SHP77 treated with DMSO at 0.1 percent for 48 hours (cell line): ENCODE measurements at regions not wholly inside any gene's neighbourhood (a gene's known extent, or its start where the extent isn't known, plus 50 kb on each side); places are given as distances from the start of the nearest gene placed in this dataset.
"Not testable (repeated sequence)": the region's sequence is repeated elsewhere in the genome, so short reads cannot be mapped to it uniquely, and the experiment has no call there.

Source experiments
- DNase-seq: peaks from one replicate; lab custom pipeline; 2025; lab: John Stamatoyannopoulos, UW

DNA sequence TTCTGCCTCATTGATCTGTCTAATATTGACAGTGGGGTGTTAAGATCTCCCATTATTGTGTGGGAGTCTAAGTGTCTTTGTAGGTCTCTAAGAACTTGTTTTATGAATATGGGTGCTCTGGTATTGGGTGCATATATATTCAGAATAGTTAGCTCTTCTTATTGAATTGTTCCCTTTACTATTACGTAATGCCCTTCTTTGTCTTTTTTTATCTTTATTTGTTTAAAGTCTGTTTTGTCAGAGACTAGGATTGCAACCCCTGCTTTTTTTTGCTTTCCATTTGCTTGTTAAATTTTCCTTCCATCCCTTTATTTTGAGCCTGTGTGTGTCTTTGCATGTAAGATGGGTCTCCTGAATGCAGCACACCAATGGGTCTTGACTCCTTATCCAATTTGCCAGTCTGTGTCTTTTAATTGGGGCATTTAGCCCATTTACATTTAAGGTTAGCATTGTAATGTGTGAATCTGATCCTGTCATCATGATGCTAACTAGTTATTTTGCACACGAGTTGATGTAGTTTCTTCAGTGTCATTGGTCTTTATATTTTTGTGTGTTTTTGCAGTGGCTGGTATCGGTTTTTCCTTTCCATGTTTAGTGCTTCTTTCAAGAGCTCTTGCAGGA lies 1126.0 kb upstream of the TMEM132C start:
- not testable (repeated sequence) for DNase-seq

DNA sequence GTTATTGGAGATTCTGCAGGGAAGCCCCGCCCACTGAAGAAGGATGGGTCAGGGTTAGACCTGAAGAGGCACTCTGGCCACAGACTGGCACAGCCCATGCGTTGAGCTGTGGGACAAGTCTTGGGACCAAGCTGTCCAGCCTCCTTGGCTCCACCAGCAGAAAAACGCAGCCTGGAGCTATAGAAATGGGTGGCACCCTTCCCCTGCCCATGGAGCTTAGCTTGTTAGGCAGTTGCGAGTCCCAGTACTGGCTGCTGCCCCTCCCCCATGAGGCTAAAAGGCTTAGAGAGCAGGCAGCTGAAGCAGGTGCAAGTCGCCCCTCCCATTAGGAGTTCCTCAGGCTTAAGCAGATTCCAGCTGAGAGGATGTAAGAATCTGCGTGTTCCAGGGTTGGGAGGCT lies 1124.0 kb upstream of the TMEM132C start:
- DNase-seq, result peak; percentile 33

DNA sequence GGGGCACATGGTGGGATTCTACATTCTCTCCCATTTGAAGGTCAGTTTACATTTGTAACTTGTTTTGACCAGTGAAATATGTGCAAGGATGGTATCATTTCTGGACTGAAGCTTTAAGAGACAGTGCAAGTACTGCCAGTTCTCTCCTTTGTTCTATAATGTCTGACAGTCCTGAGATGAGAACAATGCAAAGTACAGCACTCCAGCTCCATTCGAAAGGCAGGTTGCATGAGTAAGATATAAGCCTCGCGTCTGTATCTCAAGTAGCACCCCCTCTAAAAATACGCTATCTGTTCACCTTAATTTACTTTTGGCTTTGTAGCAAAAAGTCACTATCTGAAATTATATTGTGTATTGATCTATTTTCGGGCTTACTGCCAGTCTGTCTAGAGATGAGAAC lies 1122.2 kb upstream of the TMEM132C start:
- DNase-seq, result no peak

DNA sequence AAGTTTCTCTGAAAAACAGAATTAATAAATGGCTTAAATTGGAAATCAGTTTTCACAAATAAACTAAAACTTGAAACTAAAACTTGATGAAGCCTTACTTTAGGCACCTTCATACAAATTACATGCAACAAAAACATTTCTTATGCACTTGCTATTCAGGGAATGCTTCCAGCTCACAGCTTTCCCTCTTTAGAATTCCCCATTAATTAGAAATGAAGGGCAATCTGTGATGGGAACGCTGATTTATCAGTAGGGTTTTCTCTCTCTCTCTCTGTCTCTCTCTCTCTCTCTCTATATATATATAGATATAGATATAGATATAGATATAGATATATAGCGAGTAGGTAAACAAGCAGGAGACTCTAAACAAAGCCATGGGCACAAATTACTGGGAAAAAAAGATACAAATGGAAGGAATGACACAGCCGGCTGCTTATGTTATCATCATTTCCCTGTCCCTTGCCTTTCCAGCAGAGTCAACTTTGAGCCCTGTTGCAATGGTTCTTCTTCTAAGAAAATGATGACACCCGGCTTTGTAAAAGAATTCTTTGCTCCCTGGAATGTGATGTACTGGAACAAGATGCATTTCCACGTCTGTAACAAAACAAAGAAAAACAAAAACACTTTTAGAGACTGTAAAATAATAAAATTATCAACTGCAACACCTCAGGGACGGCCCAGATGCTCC lies 1121.6 kb upstream of the TMEM132C start:
- DNase-seq, result no peak

DNA sequence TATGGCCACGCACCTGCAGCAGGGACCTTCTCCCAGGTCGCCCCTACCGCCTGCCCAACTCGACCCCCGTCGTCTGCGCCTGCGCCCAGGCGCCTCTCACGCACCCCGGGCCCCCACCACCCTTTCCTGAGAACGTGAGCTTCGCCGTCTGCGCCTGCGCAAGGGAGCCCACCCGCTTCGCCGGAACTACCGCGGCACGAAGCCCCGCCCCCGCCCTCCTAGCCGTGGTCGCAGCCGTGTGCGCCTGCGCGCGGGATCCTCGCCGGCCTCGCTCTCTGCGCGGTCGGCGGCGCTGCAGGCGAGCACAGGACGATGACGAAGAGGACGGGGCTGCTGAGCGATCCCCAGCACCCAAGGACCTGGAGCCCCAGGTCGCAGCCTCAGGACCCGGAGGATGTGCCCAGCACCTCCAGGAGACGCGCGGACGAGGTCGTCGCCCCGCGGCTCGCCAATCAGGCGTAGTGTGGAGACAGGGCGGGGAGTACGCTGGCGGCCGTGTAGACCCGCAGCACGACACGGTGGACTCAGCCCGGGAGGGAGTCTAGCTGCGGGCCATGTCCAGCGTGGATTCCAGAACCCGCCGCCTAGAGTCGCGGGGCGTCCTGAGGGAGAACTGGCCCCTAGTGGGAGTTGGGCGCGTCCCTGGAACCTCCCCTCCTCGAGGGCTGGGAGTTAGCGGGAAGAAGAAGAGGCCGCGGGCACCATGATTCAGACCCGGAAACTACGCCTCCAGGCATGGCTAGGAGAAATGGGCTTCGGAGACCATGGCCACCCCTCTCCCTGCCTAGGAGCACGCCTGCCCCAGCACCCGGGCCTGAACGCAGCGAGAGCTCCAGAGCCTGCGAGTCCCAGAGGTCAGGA lies 1120.8 kb upstream of the TMEM132C start:
- DNase-seq, result no peak

DNA sequence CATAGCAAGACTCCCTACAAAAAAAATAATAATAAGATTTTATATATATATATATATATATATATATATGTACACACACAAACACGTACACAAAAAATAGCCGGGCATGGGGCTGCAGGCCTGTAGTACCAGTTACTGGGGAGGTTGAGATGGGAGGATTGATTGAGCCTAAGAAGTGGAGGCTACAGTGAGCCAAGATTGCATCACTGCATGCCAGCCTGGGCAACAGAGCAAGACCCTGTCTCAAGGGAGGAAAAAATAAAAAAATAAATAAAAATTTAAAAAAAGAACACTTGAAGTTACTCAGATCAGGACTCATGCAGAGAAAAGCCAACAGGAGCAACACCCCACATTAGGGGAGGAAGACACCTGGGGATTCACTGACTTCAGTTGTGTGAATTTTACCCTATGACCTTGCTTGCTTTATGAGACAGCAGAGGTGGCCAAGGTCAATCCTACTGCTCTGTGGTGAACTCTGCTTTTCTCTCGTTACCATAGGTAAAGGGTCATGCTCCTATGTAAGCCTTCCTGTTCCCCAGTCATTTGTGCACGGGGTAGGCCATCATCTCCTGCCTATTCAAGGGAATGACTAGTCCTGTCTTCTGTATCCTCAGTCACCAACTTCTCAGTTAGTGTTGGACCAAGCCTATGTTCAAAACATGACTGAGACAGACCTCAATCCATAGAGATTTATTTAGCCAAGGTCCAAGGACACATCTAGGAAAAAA lies 1119.8 kb upstream of the TMEM132C start:
- DNase-seq, result no peak

- no peak for DNase-seq
Measured at GRCh38 chr12:127147724-127148123, 1119.2 kb upstream of the TMEM132C start.

GRCh38 chr12:127148318-127148717 lies 1118.7 kb upstream of the TMEM132C start:
- no peak for DNase-seq

DNA sequence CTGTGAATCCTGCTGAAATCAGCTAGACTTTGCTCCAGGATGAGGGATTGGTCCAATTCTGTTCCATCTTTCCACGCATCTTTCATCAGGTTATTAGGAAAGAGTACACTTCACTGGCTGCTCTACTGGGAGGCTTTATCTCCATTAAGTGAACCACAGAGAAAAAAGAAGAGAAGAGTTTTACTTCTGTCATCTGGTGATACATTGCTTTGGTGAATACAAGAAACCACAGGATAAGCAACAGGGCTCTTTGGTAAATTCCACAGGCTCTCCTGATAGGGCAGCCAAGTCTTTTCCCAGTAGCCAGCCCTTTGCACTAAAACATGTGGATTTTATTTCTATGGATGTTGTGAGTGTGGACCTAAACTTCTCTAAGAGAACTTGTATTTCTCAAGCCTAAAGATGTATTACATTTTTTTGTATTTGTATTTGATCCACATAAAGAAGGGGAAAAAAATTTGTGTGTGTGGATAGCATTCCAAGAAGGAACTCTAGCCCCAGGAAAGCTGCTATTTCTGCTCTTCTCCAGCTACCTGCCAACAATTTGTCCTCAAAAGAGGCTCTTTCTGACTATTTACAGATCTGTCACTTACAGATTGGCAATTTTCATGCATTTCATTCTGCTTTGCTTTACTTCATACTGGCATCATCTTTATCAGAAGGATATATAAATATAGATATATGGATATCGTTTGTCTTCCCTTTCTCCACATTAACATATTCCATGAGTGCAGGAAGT lies 1117.6 kb upstream of the TMEM132C start:
- DNase-seq, result no peak

- no peak for DNase-seq
Measured at GRCh38 chr12:127150028-127150427, 1116.9 kb upstream of the TMEM132C start.

DNA sequence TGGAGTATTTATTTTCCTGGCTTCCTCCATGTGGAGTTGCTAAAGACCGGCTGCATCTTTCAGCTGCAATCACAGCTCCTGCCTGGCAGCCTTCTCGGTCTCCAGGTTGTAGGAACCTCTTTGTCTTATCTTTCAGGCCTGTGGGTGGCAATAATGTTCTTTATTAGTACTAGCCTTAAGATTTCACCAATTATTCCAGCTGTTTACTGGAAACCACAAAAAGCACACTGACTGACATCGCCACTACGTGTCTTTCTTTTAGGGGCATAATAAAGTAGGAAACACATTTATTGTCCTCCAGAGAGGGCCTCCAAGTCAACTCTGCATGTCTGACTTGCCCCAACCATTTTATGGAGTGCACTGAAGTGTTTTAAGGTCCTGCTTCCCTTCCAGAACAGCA lies 1116.5 kb upstream of the TMEM132C start:
- DNase-seq, result no peak

DNA sequence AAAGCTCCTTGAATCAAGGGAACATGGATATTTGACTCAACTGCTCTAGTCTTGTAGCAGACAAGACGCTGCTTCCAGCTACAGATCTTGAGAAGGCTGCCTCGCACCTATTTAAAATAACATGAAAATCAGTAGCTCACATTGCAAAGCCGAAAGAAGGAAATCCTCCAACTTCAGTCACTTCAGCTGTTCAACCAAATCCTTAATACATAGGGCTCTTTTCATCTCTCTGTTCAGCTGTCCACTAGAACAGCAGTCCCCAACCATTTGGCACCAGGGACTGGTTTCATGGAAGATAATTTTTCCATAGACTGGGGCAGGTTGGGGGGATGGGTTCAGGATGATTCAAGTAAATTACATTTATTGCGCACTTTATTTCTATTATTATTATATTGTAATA lies 1116.0 kb upstream of the TMEM132C start:
- no peak for DNase-seq

DNA sequence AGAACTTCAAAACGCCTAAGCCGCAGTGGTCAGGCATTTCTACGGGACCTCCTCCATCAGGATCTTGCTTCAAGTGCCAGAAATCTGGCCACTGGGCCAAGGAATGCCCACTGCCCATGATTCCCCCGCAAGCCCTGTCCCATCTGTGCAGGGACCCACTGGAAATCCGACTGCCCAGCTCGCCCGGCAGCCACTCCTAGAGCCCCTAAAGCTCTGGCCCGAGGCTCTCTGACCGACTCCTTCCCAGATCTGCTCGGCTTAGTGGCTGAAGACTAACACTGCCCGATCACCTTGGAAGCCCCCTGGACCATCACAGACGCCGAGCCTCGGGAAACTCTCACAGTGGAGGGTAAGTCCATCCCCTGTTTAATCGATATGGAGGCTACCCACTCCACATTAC lies 1113.0 kb upstream of the TMEM132C start:
- DNase-seq, result no peak

GRCh38 chr12:127154830-127155229 lies 1112.1 kb upstream of the TMEM132C start:
- not testable (repeated sequence) for DNase-seq

- not testable (repeated sequence) for DNase-seq
Measured at GRCh38 chr12:127155935-127156619, 1110.9 kb upstream of the TMEM132C start.

DNA sequence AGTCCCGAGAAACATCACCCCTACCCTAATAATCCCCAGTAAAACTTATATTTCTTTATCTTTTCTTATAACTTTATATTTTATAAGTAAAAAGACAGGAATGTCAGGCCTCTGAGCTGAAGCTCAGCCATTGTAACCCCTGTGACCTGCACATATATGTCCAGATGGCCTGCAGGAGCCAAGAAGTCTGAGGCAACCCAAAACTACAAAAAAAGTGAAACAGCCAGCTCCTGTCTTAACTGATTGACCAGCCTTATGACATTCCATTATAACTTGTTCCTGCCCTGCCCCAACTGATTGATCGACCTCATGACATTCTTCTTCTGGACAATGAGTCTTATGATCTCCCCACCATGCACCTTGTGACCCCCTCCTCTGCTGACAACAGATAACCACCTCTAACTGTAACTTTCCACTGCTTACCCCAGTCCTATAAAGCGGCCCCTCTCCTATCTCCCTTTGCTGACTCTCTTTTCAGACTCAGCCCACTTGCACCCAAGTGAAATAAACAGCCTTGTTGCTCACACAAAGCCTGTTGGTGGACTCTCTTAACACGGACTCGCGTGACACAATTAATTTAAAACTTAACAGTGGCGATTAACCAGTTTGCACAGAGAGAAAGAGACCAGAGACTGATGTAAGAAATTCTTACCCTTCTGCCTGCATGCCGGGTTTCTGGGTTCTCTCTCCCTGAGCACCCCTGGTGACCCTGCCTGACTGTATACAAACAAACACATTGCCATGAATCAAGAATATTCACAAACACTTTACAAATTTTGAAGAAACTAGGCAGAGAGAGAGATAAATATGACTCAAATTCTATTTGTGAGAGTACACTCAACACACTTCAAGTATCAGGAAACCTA lies 1109.2 kb upstream of the TMEM132C start:
- DNase-seq, result not testable (repeated sequence)

DNA sequence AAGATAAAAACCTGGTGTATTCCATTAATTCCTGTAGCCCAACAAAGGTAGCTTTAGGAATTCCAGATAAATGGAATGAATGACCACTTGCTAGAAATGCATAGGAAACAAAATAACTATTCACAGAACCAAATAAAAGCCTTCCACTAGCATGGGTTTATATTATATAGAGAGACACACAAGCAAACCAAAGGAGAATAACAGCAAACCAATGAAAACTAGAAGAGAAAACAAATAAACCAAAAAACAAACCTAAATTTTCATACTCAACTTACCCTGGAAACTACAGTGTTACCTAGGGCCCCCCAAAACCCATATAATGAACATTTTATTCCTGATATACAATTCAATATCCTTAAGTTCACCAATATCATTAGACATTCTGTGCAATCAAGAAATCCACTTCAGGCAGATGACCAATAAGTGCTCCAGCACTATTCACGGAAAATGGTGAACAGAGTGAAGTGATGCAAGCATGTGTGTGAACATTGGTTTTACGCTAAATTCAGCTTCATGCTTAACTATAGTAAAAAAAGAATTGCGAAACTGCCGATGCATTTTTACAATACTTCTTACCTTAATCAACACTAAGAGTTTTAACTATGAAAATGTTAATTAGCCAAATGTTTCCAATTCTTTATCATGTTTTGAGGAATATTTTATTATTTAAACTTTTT lies 1108.4 kb upstream of the TMEM132C start:
- DNase-seq, result no peak

DNA sequence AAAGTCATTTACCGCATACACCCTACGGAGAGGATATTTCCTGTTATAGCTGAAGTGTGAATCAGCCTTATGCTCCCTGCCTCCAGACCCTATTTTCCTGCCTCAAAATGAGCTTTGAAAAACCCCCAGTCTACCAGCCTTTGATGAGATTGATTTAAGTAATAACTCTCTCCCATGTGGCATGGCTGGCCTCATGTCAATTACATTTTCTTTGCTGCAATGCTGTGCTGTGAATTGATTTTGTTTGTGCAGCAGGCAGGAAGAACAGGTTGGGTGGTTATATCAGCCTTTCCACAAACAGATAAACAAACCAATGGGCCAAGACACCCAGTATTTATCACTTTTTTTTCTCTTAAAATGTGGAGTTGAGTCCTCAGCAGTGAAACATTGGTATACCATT lies 1105.5 kb upstream of the TMEM132C start:
- DNase-seq, result no peak

- no peak for DNase-seq
Measured at GRCh38 chr12:127162307-127162706, 1104.7 kb upstream of the TMEM132C start.
